RPMI8226 (cell line): ENCODE measurements at regions not wholly inside any gene's neighbourhood (a gene's known extent, or its start where the extent isn't known, plus 50 kb on each side); places are given as distances from the start of the nearest gene placed in this dataset.
A peak's percentile ranks its signal among the peaks of the same experiment; 100 is the strongest.

ENCODE experiments used
- DNase-seq: peaks from one replicate; pipeline ENCODE4 v3.0.0-alpha.2; 2015

- no peak for DNase-seq
Measured at GRCh38 chrX:69110116-69110530, 55.1 kb downstream of the PJA1 start.

- DNase-seq = no peak
Measured at GRCh38 chrX:69109706-69110105, 55.5 kb downstream of the PJA1 start.

GRCh38 chrX:69109036-69109663 lies 56.1 kb downstream of the PJA1 start:
- no peak for DNase-seq

GRCh38 chrX:69107747-69108401 lies 57.4 kb downstream of the PJA1 start:
- DNase-seq = no peak

- no peak for DNase-seq
Measured at GRCh38 chrX:69107231-69107739, 58.0 kb downstream of the PJA1 start.

GRCh38 chrX:69104756-69105434 lies 60.4 kb downstream of the PJA1 start:
- DNase-seq = no peak

GRCh38 chrX:69103539-69103938 lies 61.7 kb downstream of the PJA1 start:
- no peak for DNase-seq

GRCh38 chrX:69102612-69103194 lies 62.5 kb downstream of the PJA1 start:
- DNase-seq = no peak

- DNase-seq = no peak
Measured at GRCh38 chrX:69101683-69102251, 63.5 kb downstream of the PJA1 start.

GRCh38 chrX:69100478-69100877 lies 64.8 kb downstream of the PJA1 start:
- DNase-seq = no peak

- DNase-seq = no peak
Measured at GRCh38 chrX:69097451-69098236, 67.6 kb downstream of the PJA1 start.

GRCh38 chrX:69096963-69097362 lies 68.3 kb downstream of the PJA1 start:
- no peak for DNase-seq

GRCh38 chrX:69094977-69095669 lies 70.1 kb downstream of the PJA1 start:
- no peak for DNase-seq

- peak; percentile 39 for DNase-seq
Measured at GRCh38 chrX:69093960-69094871, 71.0 kb downstream of the PJA1 start.

GRCh38 chrX:69090022-69090421 lies 75.2 kb downstream of the PJA1 start:
- DNase-seq = no peak

GRCh38 chrX:69089203-69089602 lies 76.0 kb downstream of the PJA1 start:
- no peak for DNase-seq

- DNase-seq = no peak
Measured at GRCh38 chrX:69088171-69088938, 76.9 kb downstream of the PJA1 start.

- DNase-seq = no peak
Measured at GRCh38 chrX:69085826-69086225, 79.4 kb downstream of the PJA1 start.

- DNase-seq = no peak
Measured at GRCh38 chrX:69085151-69085550, 80.1 kb downstream of the PJA1 start.

- no peak for DNase-seq
Measured at GRCh38 chrX:69083801-69084200, 81.5 kb downstream of the PJA1 start.
